ES-I3 (cell line): ENCODE measurements at regions not wholly inside any gene's neighbourhood (a gene's known extent, or its start where the extent isn't known, plus 50 kb on each side); places are given as distances from the start of the nearest gene placed in this dataset.
"Not testable (repeated sequence)": the region's sequence is repeated elsewhere in the genome, so short reads cannot be mapped to it uniquely, and the experiment has no call there.

Experiments
- H3K36me3 ChIP-seq: 2 replicates; pipeline ENCODE4 v1.6.1; 2013; ENCODE audit warnings: mild to moderate bottlenecking, low read length, control low read depth, moderate library complexity; ENCODE audit not compliant: insufficient read depth
- H3K4me1 ChIP-seq: 2 replicates; pipeline ENCODE4 v1.6.1; 2013; ENCODE audit warnings: mild to moderate bottlenecking, control low read depth, low read length; ENCODE audit not compliant: insufficient read depth
- H3K9ac ChIP-seq: 2 replicates; pipeline ENCODE4 v1.6.1; 2013; ENCODE audit warnings: low read depth, mild to moderate bottlenecking, low read length, moderate library complexity
- H3K9me3 ChIP-seq: 2 replicates; pipeline ENCODE4 v1.6.1; 2013; ENCODE audit warnings: mild to moderate bottlenecking, low read length, moderate library complexity; ENCODE audit not compliant: control insufficient read depth, insufficient read depth

GRCh38 chr4:60729194-60729593 is 470.9 kb upstream of the ADGRL3 start:
- H3K36me3 ChIP-seq: no peaks in the 10 kb centered on the region
- 0 out of 2 replicates have a peak, but pooled peaks cover 5% of the 10 kb centered on the region for H3K4me1 ChIP-seq
- H3K9me3 ChIP-seq: no peaks in the 10 kb centered on the region
- no peak overlapping the region for H3K9ac ChIP-seq

GRCh38 chr4:60729764-60730163 is 470.4 kb upstream of the ADGRL3 start:
- H3K4me1 ChIP-seq, H3K9me3 ChIP-seq, H3K9ac ChIP-seq, H3K36me3 ChIP-seq: not testable (repeated sequence)

- no peak overlapping the region for H3K9ac ChIP-seq
- H3K4me1 ChIP-seq: no peaks in the 10 kb centered on the region
- H3K36me3 ChIP-seq: no peaks in the 10 kb centered on the region
- H3K9me3 ChIP-seq: no peaks in the 10 kb centered on the region
Observed at GRCh38 chr4:60737858-60738257, 462.3 kb upstream of the ADGRL3 start.

- Histone ChIP-seq H3K36me3 (no peaks in the 10 kb centered on the region), H3K9me3 (no peaks in the 10 kb centered on the region), H3K4me1 (no peaks in the 10 kb centered on the region), H3K9ac (no peak overlapping the region)
Observed at GRCh38 chr4:60743654-60744053, 456.5 kb upstream of the ADGRL3 start.

- no peaks in the 10 kb centered on the region for H3K36me3 ChIP-seq
- H3K4me1 ChIP-seq: no peaks in the 10 kb centered on the region
- H3K9me3 ChIP-seq: no peaks in the 10 kb centered on the region
- no peak overlapping the region for H3K9ac ChIP-seq
Observed at GRCh38 chr4:60744767-60745166, 455.4 kb upstream of the ADGRL3 start.

GRCh38 chr4:60745800-60746571 is 454.1 kb upstream of the ADGRL3 start:
- H3K4me1 ChIP-seq: no peaks in the 10 kb centered on the region
- H3K9ac ChIP-seq: no peak overlapping the region
- no peaks in the 10 kb centered on the region for H3K9me3 ChIP-seq
- no peaks in the 10 kb centered on the region for H3K36me3 ChIP-seq

- no peaks in the 10 kb centered on the region for H3K4me1 ChIP-seq
- no peaks in the 10 kb centered on the region for H3K36me3 ChIP-seq
- H3K9me3 ChIP-seq: no peaks in the 10 kb centered on the region
- H3K9ac ChIP-seq: no peak overlapping the region
Observed at GRCh38 chr4:60750962-60751361, 449.2 kb upstream of the ADGRL3 start.

- no peaks in the 10 kb centered on the region for H3K36me3 ChIP-seq
- H3K9me3 ChIP-seq: peaks cover 12% of the 10 kb centered on the region
- no peaks in the 10 kb centered on the region for H3K4me1 ChIP-seq
- H3K9ac ChIP-seq: no peak overlapping the region
Observed at GRCh38 chr4:60757986-60758680, 442.0 kb upstream of the ADGRL3 start.

- Histone ChIP-seq H3K36me3 (no peaks in the 10 kb centered on the region), H3K9ac (no peak overlapping the region), H3K4me1 (no peaks in the 10 kb centered on the region), H3K9me3 (peaks cover 12% of the 10 kb centered on the region)
Observed at GRCh38 chr4:60759518-60760245, 440.4 kb upstream of the ADGRL3 start.

GRCh38 chr4:60780874-60781273 is 419.3 kb upstream of the ADGRL3 start:
- H3K9ac ChIP-seq: no peak overlapping the region
- H3K4me1 ChIP-seq: no peaks in the 10 kb centered on the region
- no peaks in the 10 kb centered on the region for H3K9me3 ChIP-seq
- H3K36me3 ChIP-seq: no peaks in the 10 kb centered on the region

GRCh38 chr4:60790608-60791007 is 409.5 kb upstream of the ADGRL3 start:
- no peaks in the 10 kb centered on the region for H3K36me3 ChIP-seq
- no peak overlapping the region for H3K9ac ChIP-seq
- H3K4me1 ChIP-seq: peaks cover 7% of the 10 kb centered on the region; the same call in 1 of the 2 replicates
- H3K9me3 ChIP-seq: no peaks in the 10 kb centered on the region

- Histone ChIP-seq H3K36me3 (no peaks in the 10 kb centered on the region), H3K4me1 (peaks cover 7% of the 10 kb centered on the region; the same call in 1 of the 2 replicates), H3K9ac (no peak overlapping the region), H3K9me3 (no peaks in the 10 kb centered on the region)
Observed at GRCh38 chr4:60794372-60794771, 405.8 kb upstream of the ADGRL3 start.

- Histone ChIP-seq H3K36me3 (no peaks in the 10 kb centered on the region), H3K9ac (no peak overlapping the region), H3K9me3 (no peaks in the 10 kb centered on the region), H3K4me1 (no peaks in the 10 kb centered on the region)
Observed at GRCh38 chr4:60799214-60799613, 400.9 kb upstream of the ADGRL3 start.

- Histone ChIP-seq H3K9ac (no peak overlapping the region), H3K4me1 (no peaks in the 10 kb centered on the region), H3K36me3 (no peaks in the 10 kb centered on the region), H3K9me3 (no peaks in the 10 kb centered on the region)
Observed at GRCh38 chr4:60800701-60801100, 399.4 kb upstream of the ADGRL3 start.
